AG20443 (cell line): ENCODE measurements at regions not wholly inside any gene's neighbourhood (a gene's known extent, or its start where the extent isn't known, plus 50 kb on each side); places are given as distances from the start of the nearest gene placed in this dataset.

ENCODE experiments used
- DNase-seq: peaks from one replicate; pipeline ENCODE4 v3.0.0; 2012; ENCODE audit warnings: low spot score, mixed read lengths

- no peak for DNase-seq
Measured at GRCh38 chr6:151701911-151702562, 105.4 kb upstream of the ESR1 start.

GRCh38 chr6:151702851-151703658, 104.4 kb upstream of the ESR1 start:
- peak; percentile 29 for DNase-seq

DNA sequence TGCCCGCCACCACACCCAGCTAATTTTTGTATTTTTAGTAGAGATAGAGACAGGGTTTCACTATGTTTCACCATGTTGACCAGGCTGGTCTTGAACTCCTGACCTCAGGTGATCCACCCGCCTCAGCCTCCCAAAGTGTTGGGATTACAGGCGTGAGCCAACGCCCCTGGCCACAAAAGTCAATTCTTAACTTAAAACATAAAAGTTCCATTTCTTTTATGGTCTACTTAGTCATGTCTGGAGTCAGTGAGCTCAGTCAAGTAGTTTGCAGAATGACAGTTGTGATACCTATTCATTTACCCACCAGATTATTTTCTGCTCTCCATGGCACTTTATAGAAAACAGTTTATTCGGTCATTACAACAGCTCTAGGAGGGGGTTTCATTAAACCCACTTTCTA, 103.1 kb upstream of the ESR1 start:
- no peak for DNase-seq

- no peak for DNase-seq
Measured at GRCh38 chr6:151705993-151706733, 101.3 kb upstream of the ESR1 start.

DNA sequence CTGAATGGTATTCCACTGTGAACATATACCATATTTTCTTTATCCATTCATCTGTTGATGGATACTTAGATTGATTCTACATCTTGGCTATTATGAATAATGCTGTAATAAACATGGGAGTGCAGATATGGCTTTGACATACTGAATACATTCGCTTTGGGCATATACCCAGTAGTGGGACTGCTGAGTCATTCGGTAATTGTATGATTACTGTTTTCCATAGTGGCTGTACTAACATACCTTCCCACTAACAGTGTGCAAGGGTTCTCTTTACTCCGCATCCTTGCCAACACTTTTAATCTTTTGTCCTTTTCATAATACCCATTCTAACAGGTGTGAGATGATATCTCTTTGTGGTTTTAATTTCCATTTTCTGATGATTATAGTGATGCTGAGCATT, 98.2 kb upstream of the ESR1 start:
- DNase-seq = no peak

DNA sequence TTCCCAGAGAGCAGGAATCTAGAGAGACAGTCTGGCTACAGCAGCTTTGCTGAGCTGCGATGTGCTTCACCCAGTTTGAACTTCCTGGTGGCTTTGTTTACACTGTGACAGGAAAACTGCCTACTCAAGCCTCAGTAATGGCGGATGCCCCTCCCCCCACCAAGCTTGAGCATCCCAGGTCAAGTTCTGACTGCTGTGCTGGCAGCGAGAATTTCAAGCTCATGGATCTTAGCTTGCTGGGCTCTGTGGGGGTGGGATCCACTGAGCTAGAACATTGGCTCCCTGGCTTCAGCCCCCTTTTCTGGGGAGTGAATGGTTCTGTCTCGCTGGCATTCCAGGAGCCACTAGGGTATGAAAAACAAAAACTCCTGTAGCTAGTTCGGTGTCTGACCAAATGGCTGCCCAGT, 91.0 kb upstream of the ESR1 start:
- no peak for DNase-seq

GRCh38 chr6:151719070-151719469, 88.4 kb upstream of the ESR1 start:
- no peak for DNase-seq

DNA sequence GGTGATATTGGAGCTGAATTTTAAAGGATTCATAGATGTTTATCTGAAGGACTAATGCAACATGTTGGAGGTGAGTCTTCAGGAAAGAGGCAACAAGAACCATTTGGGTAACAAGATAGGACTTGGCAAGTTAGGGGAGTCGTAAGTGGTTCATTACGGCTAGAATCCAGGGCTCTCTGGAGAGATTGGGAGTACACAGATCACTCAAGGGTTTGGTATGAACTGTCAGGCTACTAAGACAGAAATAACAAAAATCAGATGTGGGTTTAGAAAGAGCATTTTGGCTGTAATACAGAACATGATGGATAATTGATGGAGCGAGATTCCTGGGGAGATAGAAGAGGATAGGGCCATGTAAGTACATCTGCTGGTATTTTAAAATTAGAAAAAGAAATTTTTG, 86.3 kb upstream of the ESR1 start:
- DNase-seq = peak; percentile 45

DNA sequence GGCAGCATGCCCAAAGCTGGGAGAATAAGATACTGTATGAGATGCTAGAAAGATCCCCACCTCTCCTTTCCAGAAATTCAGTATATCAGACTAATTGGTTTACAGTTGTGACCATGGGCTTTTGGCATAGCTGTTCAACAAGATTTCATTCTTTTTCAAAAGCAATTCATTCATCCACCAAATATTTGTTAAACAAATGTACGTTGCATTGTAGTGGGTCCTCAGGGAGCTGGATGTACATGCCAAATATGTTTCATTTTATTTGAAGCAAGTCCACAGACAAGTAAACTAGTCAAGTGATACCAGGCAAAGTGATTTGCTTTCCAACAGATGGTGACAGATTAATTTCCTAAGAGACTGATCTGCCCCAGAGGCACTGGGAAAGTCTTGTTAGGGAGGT, 85.8 kb upstream of the ESR1 start:
- no peak for DNase-seq

- no peak for DNase-seq
Measured at GRCh38 chr6:151722342-151722741, 85.1 kb upstream of the ESR1 start.

- no peak for DNase-seq
Measured at GRCh38 chr6:151723152-151723551, 84.3 kb upstream of the ESR1 start.

DNA sequence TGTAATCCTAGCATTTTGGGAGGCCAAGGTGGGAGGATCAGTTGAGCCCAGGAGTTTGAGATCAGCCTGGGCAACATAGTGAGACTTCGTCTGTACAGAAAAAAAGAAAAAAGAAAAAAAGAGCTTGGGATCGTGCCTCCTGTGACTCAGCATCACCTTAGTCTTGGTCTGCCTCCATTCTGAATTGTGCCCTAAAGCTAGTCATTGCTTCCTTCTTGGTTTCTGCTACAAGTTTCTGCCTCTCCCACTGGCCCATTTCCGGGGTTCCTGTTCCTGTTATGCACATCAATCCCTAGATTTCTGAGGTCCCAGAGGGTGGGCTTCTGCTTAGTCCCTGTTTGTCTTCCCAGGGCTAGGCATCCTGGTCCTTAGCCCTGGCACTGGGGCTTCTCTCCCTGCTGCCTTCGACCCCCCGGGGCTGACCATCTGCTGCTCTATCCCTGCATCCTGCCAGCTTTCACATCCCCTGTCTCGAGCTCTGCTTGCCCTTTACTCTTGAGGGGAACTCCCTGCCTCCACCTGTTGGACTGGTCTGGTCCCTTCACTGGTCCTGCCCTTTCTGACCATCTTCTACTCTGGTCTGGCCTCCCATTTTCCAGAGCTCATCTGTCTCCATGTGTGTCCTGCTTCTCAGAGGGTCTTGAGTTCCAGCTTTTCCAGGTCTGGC, 77.5 kb upstream of the ESR1 start:
- no peak for DNase-seq

DNA sequence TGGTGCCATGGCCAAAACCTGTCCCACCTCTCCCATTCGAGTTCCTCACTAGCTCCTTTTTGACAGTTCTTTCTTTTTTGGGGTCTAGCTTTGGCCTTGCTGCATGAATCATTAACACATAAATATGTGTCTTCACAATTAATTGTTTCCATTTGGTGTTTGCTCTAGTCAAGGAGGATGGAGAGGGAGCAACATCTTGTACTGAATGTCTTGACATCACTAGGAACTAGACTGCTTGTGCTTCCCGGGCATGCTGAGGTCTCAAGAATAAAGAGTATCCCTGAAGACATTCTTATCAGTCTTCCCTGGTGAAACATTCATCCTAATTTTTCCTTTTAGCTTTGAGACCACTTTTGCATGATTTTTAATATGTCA, 77.0 kb upstream of the ESR1 start:
- DNase-seq = no peak

DNA sequence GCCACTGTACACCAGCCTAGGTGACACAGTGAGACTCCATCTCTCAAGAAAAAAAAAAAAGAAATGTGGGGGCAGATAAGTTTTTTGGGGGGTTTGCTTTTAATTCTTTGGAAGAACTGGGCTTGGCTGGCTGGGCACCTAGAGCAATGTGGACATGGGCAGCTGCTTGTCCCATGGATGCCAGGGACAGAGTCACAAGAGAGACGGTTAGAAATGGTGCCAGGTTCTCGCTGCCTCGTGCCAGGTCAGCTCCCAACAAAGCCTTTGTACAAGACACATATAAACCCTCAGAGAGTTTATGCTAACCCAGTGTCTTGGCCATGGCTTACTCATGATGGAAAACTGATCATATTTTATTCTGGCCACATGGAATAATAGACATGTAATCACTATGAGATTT, 76.2 kb upstream of the ESR1 start:
- no peak for DNase-seq

DNA sequence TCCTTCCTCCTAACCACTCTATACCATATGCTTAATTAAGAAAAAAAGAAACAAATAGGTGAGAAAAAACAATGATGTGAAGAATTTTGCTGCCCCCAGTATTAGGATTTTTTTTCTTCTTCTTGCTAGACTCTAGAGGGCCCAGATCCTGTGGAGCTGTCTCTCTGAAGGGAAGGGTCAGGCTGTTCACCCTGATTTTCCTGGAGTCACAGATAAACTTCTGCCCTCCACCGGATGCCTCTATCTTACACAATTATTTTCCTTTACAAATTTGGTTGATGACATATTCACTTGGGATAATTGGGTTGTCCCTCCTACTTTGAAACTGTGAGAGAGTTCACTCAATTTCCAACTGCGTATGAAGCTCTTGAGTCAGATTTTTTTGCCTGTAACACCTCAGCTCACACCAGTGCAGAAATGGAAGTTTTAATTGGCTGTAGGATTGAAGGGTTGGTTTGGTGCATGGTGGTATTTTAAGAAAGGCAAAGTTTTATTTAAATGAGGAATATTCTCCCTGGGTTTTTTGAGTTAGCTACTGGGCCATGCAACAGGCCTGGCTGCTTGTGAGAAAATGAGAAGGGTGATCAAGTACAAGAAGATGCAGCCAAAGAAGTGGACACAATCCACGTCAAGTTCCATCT, 73.7 kb upstream of the ESR1 start:
- no peak for DNase-seq

- no peak for DNase-seq
Measured at GRCh38 chr6:151738267-151738666, 69.2 kb upstream of the ESR1 start.

DNA sequence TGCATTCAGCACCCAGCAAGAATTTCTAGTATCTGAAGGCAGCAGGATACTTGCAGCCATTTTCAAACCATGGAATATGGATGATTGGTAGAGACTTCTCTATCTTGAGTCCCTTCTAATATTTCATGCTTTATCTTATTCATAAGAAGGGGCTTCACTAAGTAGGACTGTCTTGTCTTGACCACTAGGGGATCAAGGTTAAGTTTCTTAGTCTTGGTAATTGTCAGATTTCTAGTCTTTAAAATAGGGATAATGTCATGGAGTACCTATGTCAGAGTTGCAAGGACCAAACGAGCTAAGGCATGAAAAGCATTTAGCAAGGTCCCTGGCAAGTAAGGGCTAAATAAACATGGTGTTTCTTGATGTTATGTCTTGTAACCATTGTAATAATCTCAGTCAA, 68.5 kb upstream of the ESR1 start:
- DNase-seq = no peak

DNA sequence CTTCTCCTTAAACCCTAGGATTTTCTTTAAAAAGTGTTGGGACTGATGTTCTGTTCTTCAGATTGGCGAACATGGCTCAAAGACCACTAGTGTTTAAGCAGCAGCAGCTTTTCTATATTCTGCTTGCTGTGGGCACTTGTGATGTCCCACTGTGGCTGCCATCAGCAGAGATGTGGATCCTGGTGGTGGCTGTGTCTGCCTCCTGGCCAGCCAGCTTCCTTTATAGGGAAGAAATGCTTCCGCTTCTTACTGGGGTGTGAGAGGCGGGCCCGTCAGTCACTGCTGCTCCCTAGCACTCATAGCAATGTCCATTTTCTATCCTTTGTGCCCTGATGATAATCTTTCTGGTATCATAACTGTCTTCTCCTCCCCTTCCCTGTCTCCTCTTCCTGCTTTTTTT, 66.7 kb upstream of the ESR1 start:
- no peak for DNase-seq

DNA sequence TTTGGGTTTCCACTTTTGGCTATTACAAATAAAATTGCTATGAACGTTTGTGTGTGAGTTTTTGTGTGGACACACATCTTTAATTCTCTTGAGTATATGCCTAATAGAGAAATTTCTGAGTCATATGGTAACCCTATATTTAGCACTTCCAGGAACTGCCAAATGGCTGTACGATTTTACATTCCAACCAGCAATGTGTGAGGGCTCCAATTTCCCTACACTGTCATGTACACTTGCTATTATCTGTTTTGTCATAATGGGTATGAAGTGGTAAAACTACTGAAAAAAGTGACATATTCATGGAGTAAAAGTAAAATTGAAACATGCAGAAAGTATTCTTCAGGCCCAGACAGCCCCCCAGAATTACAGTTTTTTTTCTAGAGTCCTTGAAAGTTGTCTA, 59.6 kb upstream of the ESR1 start:
- no peak for DNase-seq

DNA sequence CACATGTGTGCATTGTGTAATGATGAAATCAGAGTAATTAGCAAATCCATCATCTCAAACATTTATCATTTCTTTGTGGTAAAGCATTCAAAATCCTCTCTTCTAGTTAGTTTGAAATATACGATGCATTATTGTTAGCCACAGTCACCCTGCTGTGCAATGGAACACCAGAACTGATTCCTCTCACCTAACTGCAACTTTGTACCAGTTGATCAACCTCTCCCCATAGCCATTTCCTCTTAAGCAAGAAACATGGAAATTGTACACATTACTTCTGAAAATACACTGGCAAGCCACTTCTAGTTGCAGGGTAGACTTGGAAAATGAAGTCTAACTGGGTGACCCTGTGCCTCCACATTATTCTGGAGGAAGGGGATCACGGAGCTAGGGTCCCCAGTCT, 58.1 kb upstream of the ESR1 start:
- no peak for DNase-seq

GRCh38 chr6:151753581-151753980, 53.9 kb upstream of the ESR1 start:
- no peak for DNase-seq

DNA sequence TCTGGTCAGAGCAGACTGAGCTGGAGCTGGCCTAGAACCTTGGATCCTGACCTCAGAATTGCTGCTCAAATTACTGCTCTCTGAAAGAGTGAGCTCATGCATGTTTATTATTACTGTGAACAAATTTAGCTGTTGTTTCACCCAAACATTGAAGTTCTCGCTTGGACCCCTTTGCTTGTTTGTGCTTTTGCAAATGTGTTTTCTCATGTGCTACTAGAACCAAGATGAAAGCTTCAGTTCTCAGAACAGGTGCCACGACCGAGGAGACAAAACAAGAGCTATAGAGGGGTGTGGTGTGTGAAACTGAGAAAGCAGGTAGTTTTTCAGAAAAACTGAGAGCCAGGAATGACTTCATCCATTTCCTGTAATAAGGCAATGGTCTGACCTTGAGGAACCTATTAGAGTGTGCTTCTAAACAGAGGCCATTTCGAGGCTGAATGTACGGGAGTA, 50.0 kb upstream of the ESR1 start:
- DNase-seq = no peak
